ENCODE measurements at regions not wholly inside any gene's neighbourhood (a gene's known extent, or its start where the extent isn't known, plus 50 kb on each side); places are given as distances from the start of the nearest gene placed in this dataset.

DNA sequence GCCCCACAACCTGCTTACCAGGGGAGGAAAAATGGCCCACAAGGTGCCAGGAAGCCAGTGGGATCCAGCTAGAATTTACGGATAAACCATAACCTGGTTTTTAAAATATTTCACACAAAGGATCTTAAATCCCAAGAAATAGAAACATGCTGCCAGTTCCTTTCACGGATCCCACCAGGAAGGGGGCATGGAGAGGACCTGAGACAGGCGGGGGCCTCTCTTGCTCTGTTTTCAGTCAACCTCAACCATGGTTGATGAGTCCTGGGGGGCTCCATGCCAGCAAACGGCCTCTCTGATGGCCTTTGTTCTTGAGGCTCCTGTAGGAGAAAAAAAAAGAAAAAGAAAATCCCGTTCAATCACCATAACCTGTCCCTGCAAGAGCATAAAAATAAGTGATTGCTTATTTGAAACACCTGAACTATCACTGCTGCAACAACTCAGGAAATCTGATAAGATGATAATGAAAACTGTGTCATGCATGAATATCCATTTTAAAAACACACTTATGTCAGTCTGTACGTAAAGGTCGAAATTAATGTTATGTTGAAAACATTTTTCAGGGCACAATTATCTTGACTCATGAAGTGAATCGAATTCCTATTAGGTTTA is 125.8 kb upstream of the CST7 start:
- Histone ChIP-seq H3K27ac (no peak overlapping the region), H4K20me1 (ENCODE audit: insufficient read depth) (no peaks in the 10 kb centered on the region), H3K27me3 (ENCODE audit: insufficient read depth, low read depth) (no peaks in the 10 kb centered on the region), H3K4me1 (ENCODE audit: low read depth, poor library complexity, severe bottlenecking) (no peaks in the 10 kb centered on the region), H3K9ac (no peak overlapping the region), H3K4me2 (no peak overlapping the region), H3K79me2 (ENCODE audit: insufficient read depth, low read depth) (no peaks in the 10 kb centered on the region), H3K4me3 (IDR thresholded peaks at IDR 0.05; ENCODE audit: insufficient read depth, low read depth, low read length) (no peak overlapping the region), H2AFZ (ENCODE audit: low read depth) (no peak overlapping the region), H3K36me3 (ENCODE audit: insufficient read depth) (no peaks in the 10 kb centered on the region)
- TF ChIP-seq, protein P1, sequence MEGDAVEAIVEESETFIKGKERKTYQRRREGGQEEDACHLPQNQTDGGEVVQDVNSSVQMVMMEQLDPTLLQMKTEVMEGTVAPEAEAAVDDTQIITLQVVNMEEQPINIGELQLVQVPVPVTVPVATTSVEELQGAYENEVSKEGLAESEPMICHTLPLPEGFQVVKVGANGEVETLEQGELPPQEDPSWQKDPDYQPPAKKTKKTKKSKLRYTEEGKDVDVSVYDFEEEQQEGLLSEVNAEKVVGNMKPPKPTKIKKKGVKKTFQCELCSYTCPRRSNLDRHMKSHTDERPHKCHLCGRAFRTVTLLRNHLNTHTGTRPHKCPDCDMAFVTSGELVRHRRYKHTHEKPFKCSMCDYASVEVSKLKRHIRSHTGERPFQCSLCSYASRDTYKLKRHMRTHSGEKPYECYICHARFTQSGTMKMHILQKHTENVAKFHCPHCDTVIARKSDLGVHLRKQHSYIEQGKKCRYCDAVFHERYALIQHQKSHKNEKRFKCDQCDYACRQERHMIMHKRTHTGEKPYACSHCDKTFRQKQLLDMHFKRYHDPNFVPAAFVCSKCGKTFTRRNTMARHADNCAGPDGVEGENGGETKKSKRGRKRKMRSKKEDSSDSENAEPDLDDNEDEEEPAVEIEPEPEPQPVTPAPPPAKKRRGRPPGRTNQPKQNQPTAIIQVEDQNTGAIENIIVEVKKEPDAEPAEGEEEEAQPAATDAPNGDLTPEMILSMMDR (conservative IDR thresholded peaks at IDR 0.05; ENCODE audit: low read depth, low read length), result no peak

DNA sequence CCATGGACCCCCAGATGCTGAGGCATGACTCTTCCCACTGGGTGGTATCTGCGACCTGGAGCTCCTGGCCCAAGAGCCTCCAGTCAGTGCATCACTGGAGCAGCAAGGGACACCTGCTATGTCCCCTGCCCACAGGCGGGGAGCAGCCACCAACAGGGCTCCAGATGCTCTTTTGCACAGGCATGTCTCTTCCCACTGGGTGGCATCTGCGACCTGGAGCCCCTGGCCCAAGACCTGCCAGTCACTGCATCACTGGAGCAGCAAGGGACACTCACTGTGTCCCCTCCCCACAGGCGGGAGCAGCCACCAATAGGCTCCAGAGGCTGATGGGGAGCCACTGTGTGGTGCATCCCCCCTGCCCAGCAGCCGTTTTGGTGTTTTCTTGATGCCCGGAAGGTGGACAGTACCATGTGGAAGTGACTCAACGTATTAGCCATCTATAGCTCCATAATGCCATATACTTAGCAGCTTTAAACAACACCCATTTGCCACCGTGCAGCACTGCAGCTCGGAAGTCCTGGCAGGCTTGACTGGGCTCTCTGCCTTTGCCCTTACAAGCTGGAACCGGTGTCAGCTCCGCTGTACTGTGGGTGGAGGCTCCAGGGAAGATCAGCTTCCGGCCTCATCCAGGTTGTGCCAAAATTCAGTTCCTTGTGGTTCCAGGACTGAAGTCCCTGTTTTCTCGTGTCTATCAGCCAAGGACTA is 124.9 kb upstream of the CST7 start:
- Histone ChIP-seq H3K36me3 (ENCODE audit: insufficient read depth) (no peaks in the 10 kb centered on the region), H3K27me3 (ENCODE audit: insufficient read depth, low read depth) (no peaks in the 10 kb centered on the region)

DNA sequence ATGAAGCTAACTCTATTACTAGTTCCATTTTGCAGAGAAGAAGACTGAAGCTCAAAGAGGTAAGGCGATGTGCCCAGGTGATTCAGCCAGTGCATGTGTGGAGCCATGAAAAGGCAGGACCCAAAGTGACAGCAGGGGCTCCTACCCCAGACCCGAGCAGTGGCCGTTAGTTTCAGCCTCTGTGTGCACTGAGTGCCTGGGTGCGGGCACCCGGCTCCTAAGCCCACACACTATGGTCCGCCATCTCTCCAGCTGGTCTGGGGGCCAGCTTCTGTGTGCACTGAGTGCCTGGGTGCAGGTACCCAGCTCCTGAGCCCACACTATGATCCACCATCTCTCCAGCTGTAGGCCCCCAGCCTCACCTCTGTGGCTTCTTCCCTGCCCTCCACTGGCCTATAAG is 123.5 kb upstream of the CST7 start:
- no peak overlapping the region for H3K27ac ChIP-seq
- no peak overlapping the region for H3K9ac ChIP-seq
- H3K36me3 ChIP-seq (ENCODE audit: insufficient read depth), result no peaks in the 10 kb centered on the region
- H2AFZ ChIP-seq (ENCODE audit: low read depth), result no peak overlapping the region
- TF ChIP-seq, protein P1 (conservative IDR thresholded peaks at IDR 0.05; ENCODE audit: low read depth, low read length), result no peak
- H3K4me2 ChIP-seq, result no peak overlapping the region
- H3K4me1 ChIP-seq (ENCODE audit: low read depth, poor library complexity, severe bottlenecking), result no peaks in the 10 kb centered on the region
- H3K79me2 ChIP-seq (ENCODE audit: insufficient read depth, low read depth), result no peaks in the 10 kb centered on the region
- H3K27me3 ChIP-seq (ENCODE audit: insufficient read depth, low read depth), result no peaks in the 10 kb centered on the region
- H4K20me1 ChIP-seq (ENCODE audit: insufficient read depth), result no peaks in the 10 kb centered on the region
- H3K4me3 ChIP-seq (IDR thresholded peaks at IDR 0.05; ENCODE audit: insufficient read depth, low read depth, low read length), result no peak overlapping the region

More for the DNA sequence above, 124.9 kb upstream of the CST7 start:
- Histone ChIP-seq H3K4me2 (no peak overlapping the region), H4K20me1 (ENCODE audit: insufficient read depth) (no peaks in the 10 kb centered on the region), H3K27ac (no peak overlapping the region), H3K4me3 (IDR thresholded peaks at IDR 0.05; ENCODE audit: insufficient read depth, low read depth, low read length) (no peak overlapping the region), H3K9ac (no peak overlapping the region), H3K79me2 (ENCODE audit: insufficient read depth, low read depth) (no peaks in the 10 kb centered on the region), H2AFZ (ENCODE audit: low read depth) (no peak overlapping the region), H3K4me1 (ENCODE audit: low read depth, poor library complexity, severe bottlenecking) (no peaks in the 10 kb centered on the region)
- TF ChIP-seq, protein P1 (conservative IDR thresholded peaks at IDR 0.05; ENCODE audit: low read depth, low read length), result no peak

DNA sequence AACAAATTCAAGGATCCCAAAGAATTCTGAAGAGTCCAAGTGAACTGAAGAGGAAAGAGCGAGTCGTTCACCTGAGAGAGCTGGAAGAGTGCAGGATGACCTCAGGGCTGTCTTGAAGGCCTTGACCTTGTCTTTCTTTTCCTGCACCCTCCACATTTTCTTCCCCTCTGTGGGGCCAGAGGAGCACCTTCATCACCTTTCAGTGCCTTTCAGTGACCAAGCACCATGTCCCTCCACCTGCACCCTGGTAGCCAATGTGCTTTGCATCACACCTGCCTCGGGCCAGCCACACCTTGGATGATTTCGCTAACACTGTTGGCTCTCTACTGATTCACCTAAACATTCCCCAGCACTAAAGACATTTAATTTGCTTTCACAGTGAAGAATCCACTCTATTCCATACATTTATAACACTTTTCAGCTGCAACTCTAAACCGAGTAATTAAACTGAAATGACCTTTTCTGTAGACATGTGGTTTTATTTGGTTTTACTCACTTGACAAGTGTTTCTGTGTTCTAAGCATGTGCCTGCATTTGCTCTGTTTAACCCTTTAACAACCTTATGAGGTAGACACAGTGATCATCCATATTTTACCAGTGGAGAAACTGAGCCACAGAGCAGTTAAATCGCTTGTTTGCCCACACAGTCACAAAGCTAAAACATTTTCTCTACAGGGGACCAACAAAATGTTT is 121.3 kb upstream of the CST7 start:
- Histone ChIP-seq H3K4me1 (ENCODE audit: low read depth, poor library complexity, severe bottlenecking) (no peaks in the 10 kb centered on the region), H2AFZ (ENCODE audit: low read depth) (no peak overlapping the region), H3K4me2 (no peak overlapping the region), H3K9ac (no peak overlapping the region), H4K20me1 (ENCODE audit: insufficient read depth) (no peaks in the 10 kb centered on the region), H3K36me3 (ENCODE audit: insufficient read depth) (no peaks in the 10 kb centered on the region), H3K79me2 (ENCODE audit: insufficient read depth, low read depth) (no peaks in the 10 kb centered on the region), H3K27me3 (ENCODE audit: insufficient read depth, low read depth) (no peaks in the 10 kb centered on the region), H3K4me3 (IDR thresholded peaks at IDR 0.05; ENCODE audit: insufficient read depth, low read depth, low read length) (no peak overlapping the region), H3K27ac (no peak overlapping the region)
- TF ChIP-seq, protein P1 (conservative IDR thresholded peaks at IDR 0.05; ENCODE audit: low read depth, low read length), result no peak
